A673 (cell line): ENCODE measurements at regions not wholly inside any gene's neighbourhood (a gene's known extent, or its start where the extent isn't known, plus 50 kb on each side); places are given as distances from the start of the nearest gene placed in this dataset.
A peak's percentile ranks its signal among the peaks of the same experiment; 100 is the strongest.

Source experiments
- BruUV-seq: library from RNA; stranded (reverse); fragments of 400-500 nt; replicated peaks from 2 replicates; lab custom pipeline; 2021; lab: Mats Ljungman, UMichigan
- CTCF ChIA-PET: fragments of 300-600 bp; sonication (Branson Sonifier 250); formaldehyde crosslinking; loops from one replicate; lab custom pipeline; 2022; ENCODE audit warnings: antibody characterized with exemption; lab: Charles Lee
- POLR2A ChIA-PET: fragments of 300-600 bp; sonication (Branson Sonifier 250); formaldehyde crosslinking; loops from one replicate; lab custom pipeline; 2022; ENCODE audit warnings: antibody characterized with exemption; ENCODE audit not compliant: low non-redundant PET; lab: Charles Lee
- DNase-seq: peaks from one replicate; pipeline ENCODE4 v3.0.0-alpha.2; 2015; ENCODE audit warnings: low spot score
- H3K27ac ChIP-seq: fragments of 200-600 bp; sonication (generic); 2 replicates; pipeline ENCODE4 v1.5.1; 2016; ENCODE audit warnings: mixed run types, low read depth, mild to moderate bottlenecking, mixed read lengths, antibody characterized with exemption, low read length; ENCODE audit not compliant: poor library complexity, severe bottlenecking
- H3K27me3 ChIP-seq: fragments of 200-600 bp; sonication (generic); replicated peaks from 2 replicates; pipeline ENCODE4 v1.6.1; 2017; ENCODE audit warnings: mixed run types, low read depth, mild to moderate bottlenecking, mixed read lengths, antibody characterized with exemption, low read length; ENCODE audit not compliant: insufficient read depth, poor library complexity
- H3K36me3 ChIP-seq: fragments of 200-600 bp; sonication (generic); 2 replicates; pipeline ENCODE4 v1.6.1; 2016; ENCODE audit warnings: mixed run types, mild to moderate bottlenecking, mixed read lengths, antibody characterized with exemption, low read length; ENCODE audit not compliant: insufficient read depth, poor library complexity, severe bottlenecking
- H3K4me1 ChIP-seq: fragments of 200-600 bp; sonication (generic); 2 replicates; pipeline ENCODE4 v1.6.1; 2017; ENCODE audit warnings: mixed run types, mild to moderate bottlenecking, mixed read lengths, antibody characterized with exemption, low read length; ENCODE audit not compliant: insufficient read depth, poor library complexity, severe bottlenecking
- H3K4me3 ChIP-seq: fragments of 200-600 bp; sonication (generic); 2 replicates; pipeline ENCODE4 v1.5.1; 2016; ENCODE audit warnings: low read depth, mixed run types, mild to moderate bottlenecking, mixed read lengths, low read length; ENCODE audit not compliant: poor library complexity, severe bottlenecking
- H3K9me3 ChIP-seq: fragments of 200-600 bp; sonication (generic); 2 replicates; pipeline ENCODE4 v1.6.1; 2016; ENCODE audit warnings: mixed run types, low read depth, mild to moderate bottlenecking, mixed read lengths, antibody characterized with exemption, low read length; ENCODE audit not compliant: poor library complexity, severe bottlenecking
- EZH2 ChIP-seq: fragments of 200-600 bp; sonication (generic); IDR thresholded peaks from 2 replicates; pipeline ENCODE4 v1.6.1; 2017; ENCODE audit warnings: borderline replicate concordance, low read depth, mild to moderate bottlenecking, mixed read lengths, antibody characterized with exemption, low read length; ENCODE audit not compliant: poor library complexity, severe bottlenecking
- intact Hi-C: fragments of 100-400 bp; cut with micrococcal nuclease; formaldehyde crosslinking; loops from one replicate; pipeline ENCODE4 v1.10.0; 2022; ENCODE audit not compliant: unreplicated experiment
- TF ChIP-seq, protein P1 (sequence below): fragments of 300-800, 200-600 bp; sonication (generic); conservative IDR thresholded peaks from 2 replicates; pipeline ENCODE4 v1.5.1; 2017; ENCODE audit warnings: low read depth, mild to moderate bottlenecking, antibody characterized with exemption, low read length, moderate library complexity, mixed read lengths

DNA sequence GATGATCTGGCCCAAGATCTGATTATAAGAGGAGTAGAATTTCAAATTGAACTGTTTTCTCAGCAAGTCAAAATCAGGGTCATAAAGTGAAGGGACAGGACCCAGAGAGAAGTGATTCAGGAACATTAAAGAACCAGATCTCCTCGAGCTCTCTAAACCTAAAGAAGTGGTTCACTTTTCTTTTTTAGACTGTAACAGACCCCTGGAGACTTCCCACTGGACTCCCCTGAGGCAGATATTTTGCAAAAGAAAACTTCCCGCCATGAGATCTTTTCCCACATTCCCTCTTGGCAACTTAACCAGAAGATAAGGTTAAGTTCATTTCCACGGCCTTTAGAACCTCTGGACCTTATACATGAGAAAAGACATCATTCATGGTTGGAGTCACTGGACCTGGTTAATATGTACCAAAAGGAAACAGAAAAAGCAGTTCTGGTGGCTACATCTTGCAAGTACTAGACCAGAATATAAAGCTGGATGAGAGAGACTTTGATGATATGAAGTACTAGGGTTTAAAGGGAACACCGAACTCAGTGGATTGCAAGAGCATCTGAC, 1061.4 kb downstream of the MRPL39 start:
- peaks cover 37% of the 10 kb centered on the region for H3K9me3 ChIP-seq
- no peaks in the 10 kb centered on the region for H3K4me1 ChIP-seq
- intact Hi-C loops: no loop called here
- H3K4me3 ChIP-seq: no peak overlapping the region
- CTCF ChIA-PET: no interaction called here
- H3K27me3 ChIP-seq: no peaks in the 10 kb centered on the region
- H3K27ac ChIP-seq: no peak overlapping the region
- TF ChIP-seq, protein P1, sequence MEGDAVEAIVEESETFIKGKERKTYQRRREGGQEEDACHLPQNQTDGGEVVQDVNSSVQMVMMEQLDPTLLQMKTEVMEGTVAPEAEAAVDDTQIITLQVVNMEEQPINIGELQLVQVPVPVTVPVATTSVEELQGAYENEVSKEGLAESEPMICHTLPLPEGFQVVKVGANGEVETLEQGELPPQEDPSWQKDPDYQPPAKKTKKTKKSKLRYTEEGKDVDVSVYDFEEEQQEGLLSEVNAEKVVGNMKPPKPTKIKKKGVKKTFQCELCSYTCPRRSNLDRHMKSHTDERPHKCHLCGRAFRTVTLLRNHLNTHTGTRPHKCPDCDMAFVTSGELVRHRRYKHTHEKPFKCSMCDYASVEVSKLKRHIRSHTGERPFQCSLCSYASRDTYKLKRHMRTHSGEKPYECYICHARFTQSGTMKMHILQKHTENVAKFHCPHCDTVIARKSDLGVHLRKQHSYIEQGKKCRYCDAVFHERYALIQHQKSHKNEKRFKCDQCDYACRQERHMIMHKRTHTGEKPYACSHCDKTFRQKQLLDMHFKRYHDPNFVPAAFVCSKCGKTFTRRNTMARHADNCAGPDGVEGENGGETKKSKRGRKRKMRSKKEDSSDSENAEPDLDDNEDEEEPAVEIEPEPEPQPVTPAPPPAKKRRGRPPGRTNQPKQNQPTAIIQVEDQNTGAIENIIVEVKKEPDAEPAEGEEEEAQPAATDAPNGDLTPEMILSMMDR: no peak
- TF ChIP-seq EZH2: no peak
- POLR2A ChIA-PET: no interaction called here
- no peaks in the 10 kb centered on the region for H3K36me3 ChIP-seq
- BruUV-seq: no TSS peak
- DNase-seq: no peak

DNA sequence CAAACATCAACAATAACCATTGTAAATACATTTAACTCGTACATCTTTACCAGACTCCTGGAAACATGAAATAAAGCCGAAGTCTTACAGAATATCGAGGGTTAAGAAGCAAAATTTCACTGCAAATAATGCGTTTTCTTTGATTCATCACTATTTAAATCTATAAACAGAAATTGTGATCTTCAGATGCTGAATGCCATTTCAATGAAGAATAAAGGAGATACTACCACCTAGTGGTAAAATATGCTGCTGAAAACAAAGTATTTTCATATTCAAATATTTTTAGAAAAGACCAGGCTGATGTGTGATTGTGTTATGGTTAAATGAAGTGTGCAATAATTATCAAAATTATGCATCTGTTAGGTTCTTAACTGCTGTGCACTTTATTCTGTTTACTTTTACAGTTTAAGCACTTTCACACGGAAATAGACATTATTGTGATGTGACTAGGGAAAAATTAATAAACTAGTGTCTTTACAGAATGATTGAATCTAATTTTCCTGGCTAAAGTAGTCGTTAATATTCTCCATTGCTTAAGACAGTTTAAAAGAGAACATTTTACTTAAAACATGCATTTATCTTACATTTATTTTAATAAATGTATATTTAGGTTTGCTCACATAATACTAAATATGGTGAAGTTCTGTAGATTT, 1093.1 kb downstream of the MRPL39 start:
- Histone ChIP-seq H3K4me1 (no peaks in the 10 kb centered on the region), H3K27me3 (no peaks in the 10 kb centered on the region), H3K27ac (no peak overlapping the region), H3K36me3 (no peaks in the 10 kb centered on the region), H3K9me3 (peaks cover 4% of the 10 kb centered on the region), H3K4me3 (no peak overlapping the region)
- peak; percentile 3 for DNase-seq
- TF ChIP-seq EZH2: no peak
- TF ChIP-seq, protein P1: peak; percentile 53; the same call in 1 of the 2 replicates
- intact Hi-C loops: no loop called here
- ChIA-PET CTCF (no interaction called here), POLR2A (no interaction called here)
- no TSS peak for BruUV-seq

DNA sequence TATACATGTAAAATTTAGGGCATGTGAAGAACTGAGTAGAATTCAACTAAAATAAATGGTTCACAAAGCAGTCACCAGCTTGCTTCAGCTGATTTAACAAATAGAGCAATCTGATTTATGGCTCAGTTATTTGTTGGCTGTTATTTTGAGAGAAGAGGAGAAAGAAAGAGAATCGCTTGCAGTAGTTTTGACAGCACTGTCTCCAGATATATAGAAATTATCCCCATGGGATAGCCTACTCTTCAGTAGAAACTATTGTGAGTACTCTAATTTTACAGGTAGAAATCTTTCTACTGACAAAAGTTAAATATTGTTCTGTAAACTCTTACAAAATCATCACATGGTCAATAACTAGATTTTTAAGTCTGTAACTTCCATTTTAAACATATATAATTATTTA, 1098.2 kb downstream of the MRPL39 start:
- POLR2A ChIA-PET: no interaction called here
- no peak overlapping the region for H3K27ac ChIP-seq
- H3K9me3 ChIP-seq: peaks cover 12% of the 10 kb centered on the region
- no peak for DNase-seq
- H3K4me1 ChIP-seq: no peaks in the 10 kb centered on the region
- H3K4me3 ChIP-seq: no peak overlapping the region
- TF ChIP-seq, protein P1: no peak
- no peak for TF ChIP-seq EZH2
- BruUV-seq: no TSS peak
- no peaks in the 10 kb centered on the region for H3K27me3 ChIP-seq
- H3K36me3 ChIP-seq: no peaks in the 10 kb centered on the region
- intact Hi-C loops: no loop called here
- CTCF ChIA-PET: no interaction called here
